ENCODE measurements at regions not wholly inside any gene's neighbourhood (a gene's known extent, or its start where the extent isn't known, plus 50 kb on each side); places are given as distances from the start of the nearest gene placed in this dataset.

- H3K4me3 ChIP-seq (ENCODE audit: low read depth, low read length): no peak overlapping the region
- TF ChIP-seq CTCF (IDR thresholded peaks at IDR 0.05; ENCODE audit: borderline replicate concordance, insufficient read depth, low read depth, low read length): no peak
Measured at GRCh38 chr4:31908261-31908660, 1188.1 kb downstream of the PCDH7 start.

GRCh38 chr4:31917334-31917733, 1197.2 kb downstream of the PCDH7 start:
- TF ChIP-seq CTCF (IDR thresholded peaks at IDR 0.05; ENCODE audit: borderline replicate concordance, insufficient read depth, low read depth, low read length): no peak
- H3K4me3 ChIP-seq (ENCODE audit: low read depth, low read length): no peak overlapping the region

DNA sequence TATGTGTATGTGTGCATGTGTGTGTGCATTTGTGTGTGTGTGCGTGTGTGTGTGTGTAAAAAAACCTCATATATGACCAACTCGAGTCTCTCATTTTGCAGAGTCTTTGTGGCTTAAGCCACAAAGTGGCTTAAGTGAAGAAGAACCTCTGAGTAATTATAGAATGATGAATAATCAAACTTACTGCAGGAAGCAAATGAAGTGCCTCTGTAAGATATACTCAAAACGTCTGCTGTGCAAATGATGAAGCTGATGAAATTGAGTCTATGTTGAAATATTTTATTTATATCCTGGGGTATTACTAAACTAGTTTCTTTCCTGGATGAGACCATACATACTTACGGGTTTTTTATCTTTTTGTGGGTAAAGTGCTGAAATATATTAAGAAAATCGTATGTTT, 1198.7 kb downstream of the PCDH7 start:
- TF ChIP-seq CTCF (IDR thresholded peaks at IDR 0.05; ENCODE audit: borderline replicate concordance, insufficient read depth, low read depth, low read length): no peak
- no peak overlapping the region for H3K4me3 ChIP-seq (ENCODE audit: low read depth, low read length)

DNA sequence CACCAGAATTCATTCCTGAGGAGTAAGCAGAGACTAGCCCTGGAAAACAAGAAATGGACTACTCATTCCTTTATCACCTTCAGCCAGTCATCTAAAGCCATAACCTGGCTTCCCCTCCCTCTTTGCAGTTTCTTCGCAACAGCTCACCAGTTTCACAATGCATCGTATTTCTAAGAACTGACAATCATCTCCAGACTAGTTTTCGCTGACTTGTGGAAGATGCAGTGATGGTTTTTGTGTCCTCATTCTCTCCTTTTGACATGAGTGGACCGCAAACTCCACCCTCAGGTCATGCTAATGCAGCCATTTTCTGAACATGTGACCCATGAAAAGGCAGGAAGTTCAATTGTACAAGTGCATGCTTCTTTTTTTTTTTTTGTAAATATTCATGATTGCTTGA, 1203.5 kb downstream of the PCDH7 start:
- TF ChIP-seq CTCF (IDR thresholded peaks at IDR 0.05; ENCODE audit: borderline replicate concordance, insufficient read depth, low read depth, low read length): no peak
- no peak overlapping the region for H3K4me3 ChIP-seq (ENCODE audit: low read depth, low read length)

DNA sequence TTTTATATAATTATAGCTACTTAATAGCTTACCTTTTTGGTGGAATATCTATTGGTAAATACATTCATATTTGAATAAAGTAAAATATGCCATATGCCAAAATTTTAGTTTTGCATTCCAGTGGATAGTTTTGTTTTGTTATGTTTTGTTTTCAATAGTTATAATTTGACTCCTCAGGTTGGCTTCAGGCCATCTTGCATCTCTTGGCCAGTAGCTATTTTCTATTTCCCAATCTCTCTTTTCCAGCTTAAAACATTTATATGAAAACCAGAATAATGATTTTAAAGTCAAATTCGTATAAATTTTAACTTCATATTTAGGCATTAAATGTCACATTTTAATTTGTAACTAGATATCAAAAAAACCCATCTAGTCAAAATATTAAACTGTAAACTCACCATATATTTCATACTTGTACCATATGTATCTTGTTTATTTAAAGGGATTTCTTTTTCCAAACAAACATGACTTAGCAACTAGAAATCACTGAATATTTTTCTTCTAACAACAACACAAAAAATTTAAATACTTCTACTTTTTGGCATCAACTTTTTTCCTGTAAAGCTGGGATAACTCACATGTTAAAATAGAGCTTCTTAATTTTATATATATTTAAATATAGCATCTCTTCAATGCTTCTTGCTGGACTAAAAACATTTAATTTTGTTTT, 1209.6 kb downstream of the PCDH7 start:
- H3K4me3 ChIP-seq (ENCODE audit: low read depth, low read length): no peak overlapping the region
- TF ChIP-seq CTCF (IDR thresholded peaks at IDR 0.05; ENCODE audit: borderline replicate concordance, insufficient read depth, low read depth, low read length): no peak

DNA sequence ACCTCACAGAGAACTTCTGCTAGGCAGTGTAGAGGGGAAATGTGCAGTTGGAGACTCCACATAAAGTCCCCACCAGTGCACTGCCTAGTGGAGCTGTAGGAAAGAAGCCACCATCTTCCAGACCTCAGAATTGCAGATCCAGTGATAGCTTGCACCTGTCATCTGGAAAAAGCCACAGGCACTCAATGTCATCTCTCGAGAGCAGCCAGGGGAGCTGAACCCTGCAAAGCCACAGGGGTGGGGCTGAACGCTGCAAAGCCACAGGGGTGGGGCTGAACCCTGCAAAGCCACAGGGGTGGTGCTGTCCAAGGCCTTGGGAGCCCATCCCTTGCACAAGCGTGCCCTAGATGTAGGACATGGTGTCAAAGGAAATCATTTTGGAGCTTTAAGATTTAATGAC, 1226.3 kb downstream of the PCDH7 start:
- H3K4me3 ChIP-seq (ENCODE audit: low read depth, low read length): no peak overlapping the region
- no peak for TF ChIP-seq CTCF (IDR thresholded peaks at IDR 0.05; ENCODE audit: borderline replicate concordance, insufficient read depth, low read depth, low read length)

DNA sequence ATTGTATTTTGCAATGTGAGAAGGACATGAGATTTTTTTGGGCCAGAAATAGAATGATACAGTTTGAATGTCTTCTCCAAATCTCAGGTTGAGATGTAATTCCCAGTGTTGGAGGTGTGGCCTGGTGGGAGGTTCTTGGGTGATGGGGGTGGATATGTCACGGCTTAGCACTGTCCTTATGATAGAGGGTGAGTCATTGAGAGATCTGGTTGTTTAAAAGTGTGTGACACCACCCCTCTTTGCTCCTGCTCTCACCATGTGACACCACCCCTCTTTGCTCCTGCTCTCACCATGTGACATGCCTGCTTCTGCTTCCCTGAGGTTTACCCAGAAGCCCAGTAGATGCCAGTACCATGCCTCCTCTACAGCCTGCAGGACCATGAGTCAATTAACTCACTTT, 1226.9 kb downstream of the PCDH7 start:
- H3K4me3 ChIP-seq (ENCODE audit: low read depth, low read length): no peak overlapping the region
- no peak for TF ChIP-seq CTCF (IDR thresholded peaks at IDR 0.05; ENCODE audit: borderline replicate concordance, insufficient read depth, low read depth, low read length)

All from GM12875 (cell line).